ENCODE measurements at regions not wholly inside any gene's neighbourhood (a gene's known extent, or its start where the extent isn't known, plus 50 kb on each side); places are given as distances from the start of the nearest gene placed in this dataset.
A peak's percentile ranks its signal among the peaks of the same experiment; 100 is the strongest.

- H3K4me3 Mint-ChIP-seq = no peak overlapping the region
- TF ChIP-seq CTCF (IDR thresholded peaks at IDR 0.05) = no peak
- peaks cover 7% of the 10 kb centered on the region for H3K4me1 Mint-ChIP-seq
- peaks cover 9% of the 10 kb centered on the region for H3K36me3 Mint-ChIP-seq (ENCODE audit: low read depth)
- peak overlapping the region; percentile 87 for H3K27ac Mint-ChIP-seq
- peaks cover 32% of the 10 kb centered on the region for H3K9me3 Mint-ChIP-seq
- H3K27me3 Mint-ChIP-seq (ENCODE audit: low read depth, poor library complexity) = no peaks in the 10 kb centered on the region
- DNase-seq = no peak
Measured at GRCh38 chr14:46384611-46385010, 267.0 kb downstream of the RPL10L start.

GRCh38 chr14:46381674-46382073 lies 269.9 kb downstream of the RPL10L start:
- Mint-ChIP-seq H3K36me3 (ENCODE audit: low read depth) (peaks cover 9% of the 10 kb centered on the region), H3K4me3 (no peak overlapping the region), H3K9me3 (peaks cover 22% of the 10 kb centered on the region), H3K4me1 (peaks cover 7% of the 10 kb centered on the region), H3K27ac (no peak overlapping the region), H3K27me3 (ENCODE audit: low read depth, poor library complexity) (no peaks in the 10 kb centered on the region)
- TF ChIP-seq CTCF (IDR thresholded peaks at IDR 0.05) = no peak
- DNase-seq = no peak

GRCh38 chr14:46378248-46378647 lies 273.3 kb downstream of the RPL10L start:
- Mint-ChIP-seq H3K27ac (no peak overlapping the region), H3K9me3 (peaks cover 32% of the 10 kb centered on the region), H3K36me3 (ENCODE audit: low read depth) (peaks cover 16% of the 10 kb centered on the region), H3K27me3 (ENCODE audit: low read depth, poor library complexity) (no peaks in the 10 kb centered on the region), H3K4me1 (no peaks in the 10 kb centered on the region), H3K4me3 (no peak overlapping the region)
- DNase-seq = no peak
- TF ChIP-seq CTCF (IDR thresholded peaks at IDR 0.05) = no peak

GRCh38 chr14:46377305-46377704 lies 274.3 kb downstream of the RPL10L start:
- H3K27ac Mint-ChIP-seq = no peak overlapping the region
- no peak overlapping the region for H3K4me3 Mint-ChIP-seq
- no peak for DNase-seq
- TF ChIP-seq CTCF (IDR thresholded peaks at IDR 0.05) = no peak
- no peaks in the 10 kb centered on the region for H3K4me1 Mint-ChIP-seq
- H3K27me3 Mint-ChIP-seq (ENCODE audit: low read depth, poor library complexity) = no peaks in the 10 kb centered on the region
- H3K9me3 Mint-ChIP-seq = peaks cover 41% of the 10 kb centered on the region
- peaks cover 14% of the 10 kb centered on the region for H3K36me3 Mint-ChIP-seq (ENCODE audit: low read depth)

- TF ChIP-seq CTCF (IDR thresholded peaks at IDR 0.05) = no peak
- DNase-seq = no peak
- no peaks in the 10 kb centered on the region for H3K27me3 Mint-ChIP-seq (ENCODE audit: low read depth, poor library complexity)
- H3K4me3 Mint-ChIP-seq = no peak overlapping the region
- H3K27ac Mint-ChIP-seq = no peak overlapping the region
- peaks cover 7% of the 10 kb centered on the region for H3K36me3 Mint-ChIP-seq (ENCODE audit: low read depth)
- H3K9me3 Mint-ChIP-seq = peaks cover 29% of the 10 kb centered on the region
- H3K4me1 Mint-ChIP-seq = peaks cover 9% of the 10 kb centered on the region
Measured at GRCh38 chr14:46369391-46369790, 282.2 kb downstream of the RPL10L start.

- TF ChIP-seq CTCF (IDR thresholded peaks at IDR 0.05) = no peak
- Mint-ChIP-seq H3K9me3 (peaks cover 18% of the 10 kb centered on the region), H3K4me1 (peaks cover 9% of the 10 kb centered on the region), H3K27ac (peak overlapping the region; percentile 66), H3K27me3 (ENCODE audit: low read depth, poor library complexity) (no peaks in the 10 kb centered on the region), H3K36me3 (ENCODE audit: low read depth) (peaks cover 1% of the 10 kb centered on the region), H3K4me3 (no peak overlapping the region)
- DNase-seq = no peak
Measured at GRCh38 chr14:46368275-46368674, 283.3 kb downstream of the RPL10L start.

Data from nephron progenitor cell (in vitro differentiated cells).